NCI-H2107 treated with DMSO at 0.1 percent for 48 hours (cell line): ENCODE measurements at regions not wholly inside any gene's neighbourhood (a gene's known extent, or its start where the extent isn't known, plus 50 kb on each side); places are given as distances from the start of the nearest gene placed in this dataset.
A peak's percentile ranks its signal among the peaks of the same experiment; 100 is the strongest.

Experiments
- DNase-seq: peaks from one replicate; lab custom pipeline; 2025; ENCODE audit not compliant: unreplicated experiment; lab: John Stamatoyannopoulos, UW

DNA sequence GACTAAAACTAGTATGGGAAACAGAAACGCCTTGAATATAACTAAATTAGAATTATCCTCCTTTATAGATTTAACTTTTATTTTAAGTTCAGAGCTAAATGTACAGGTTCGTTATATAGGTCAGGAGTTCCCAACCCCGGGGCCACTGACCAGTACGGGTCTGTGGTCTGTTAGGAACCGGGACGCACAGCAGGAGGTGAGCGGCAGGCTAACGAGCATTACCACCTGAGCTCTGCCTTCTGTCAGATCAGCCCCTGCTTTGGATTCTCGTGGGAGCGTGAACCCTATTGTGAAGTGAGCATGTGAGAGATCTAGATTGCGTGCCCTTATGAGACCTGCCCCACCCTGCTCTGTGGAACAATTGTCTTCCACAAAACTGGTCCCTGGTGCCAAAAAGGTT is 51.0 kb downstream of the FAT4 start:
- no peak for DNase-seq

DNA sequence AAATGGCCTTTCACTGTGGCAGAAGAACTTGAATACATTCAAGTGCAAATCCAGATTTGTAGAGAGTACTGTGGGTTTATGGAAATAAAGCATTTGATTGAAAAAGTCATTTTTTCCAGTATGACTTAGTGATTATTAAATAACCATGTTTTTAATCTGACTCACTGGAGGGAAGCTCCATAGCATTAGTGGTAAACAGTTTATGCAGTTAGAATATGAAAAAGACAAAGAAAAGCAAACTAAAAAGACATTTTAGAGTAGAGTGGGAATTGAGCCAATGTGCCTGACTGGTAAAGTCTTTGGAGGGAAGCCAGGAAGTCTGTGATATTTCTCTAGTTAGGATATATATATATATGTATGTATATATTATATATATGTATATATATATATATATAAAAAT is 53.4 kb downstream of the FAT4 start:
- DNase-seq: no peak

DNA sequence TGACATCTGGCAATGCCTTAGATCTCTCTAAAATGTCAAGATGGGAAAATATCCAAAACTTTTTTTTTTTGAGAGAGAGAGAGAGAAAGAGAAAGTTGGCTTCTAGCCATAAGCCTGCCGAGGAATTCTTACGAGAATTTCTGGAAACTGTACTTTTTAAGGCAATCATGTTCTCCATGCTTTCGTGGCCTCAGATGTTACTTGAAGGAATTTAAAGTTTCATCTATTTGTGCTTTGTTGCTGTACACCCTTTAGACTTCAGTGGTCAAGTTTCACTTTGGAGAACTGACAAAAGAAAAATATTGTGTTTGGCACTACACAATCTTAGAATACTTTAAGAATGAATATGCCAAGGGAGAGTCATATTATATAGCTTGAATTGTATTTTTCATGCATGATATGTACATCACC is 53.9 kb downstream of the FAT4 start:
- DNase-seq: no peak

- no peak for DNase-seq
Measured at GRCh38 chr4:125369098-125369497, 54.3 kb downstream of the FAT4 start.

DNA sequence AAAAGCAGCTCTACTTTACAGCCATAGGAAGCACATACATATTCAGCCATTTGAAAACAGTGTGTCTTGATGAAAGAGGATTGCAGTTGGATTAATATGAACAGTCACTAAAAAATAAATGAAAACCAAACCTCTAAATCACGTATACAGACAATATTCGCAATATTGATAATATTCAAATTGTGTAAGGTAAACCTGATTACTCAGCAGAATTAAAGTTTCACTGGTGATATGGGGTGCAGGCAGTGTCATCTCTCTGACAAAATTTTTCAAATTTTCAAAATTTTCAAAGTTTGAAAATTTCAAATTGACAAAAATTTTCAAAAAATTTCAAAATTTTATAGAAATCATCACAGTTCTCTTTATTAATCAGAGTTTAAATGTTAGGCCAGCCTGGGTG is 55.7 kb downstream of the FAT4 start:
- DNase-seq: no peak

DNA sequence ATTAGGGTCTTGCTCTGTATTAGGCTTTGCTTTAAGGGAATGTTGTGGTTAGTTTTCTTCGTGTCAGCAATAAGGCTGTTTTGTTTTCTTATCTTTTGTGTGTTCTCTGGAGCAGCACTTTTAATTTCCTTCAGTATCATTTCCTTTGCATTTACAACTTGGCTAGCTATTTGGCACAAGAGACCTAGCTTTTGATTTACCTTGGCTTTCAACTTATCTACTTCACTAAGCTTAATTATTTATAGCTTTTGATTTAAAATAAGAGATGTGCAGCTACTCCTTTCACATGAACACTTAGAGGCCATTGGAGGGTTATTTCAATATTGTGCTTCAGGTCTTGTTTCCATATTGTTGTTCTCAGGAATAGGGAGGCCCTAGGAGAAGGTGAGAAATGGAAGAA is 68.2 kb downstream of the FAT4 start:
- no peak for DNase-seq

GRCh38 chr4:125387770-125388169 is 73.0 kb downstream of the FAT4 start:
- no peak for DNase-seq

DNA sequence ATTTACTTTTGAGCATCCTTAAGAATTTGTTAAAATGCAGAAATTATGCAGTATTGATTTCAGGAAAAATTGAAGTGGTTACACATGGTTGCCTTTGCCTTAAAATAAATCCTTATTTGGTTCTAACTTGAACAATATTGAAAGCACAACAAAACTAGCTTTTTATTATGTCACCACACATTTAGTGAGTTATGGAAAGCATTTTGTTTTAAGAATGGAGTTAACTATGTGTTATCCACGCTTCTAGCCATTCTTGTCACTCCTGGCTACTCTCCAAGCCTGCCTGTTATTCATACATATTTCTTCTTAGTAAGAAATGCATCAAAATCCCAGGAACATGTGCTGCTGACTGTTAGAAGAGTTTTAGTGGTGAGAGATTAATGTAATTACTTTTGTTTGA is 73.9 kb downstream of the FAT4 start:
- DNase-seq: no peak

DNA sequence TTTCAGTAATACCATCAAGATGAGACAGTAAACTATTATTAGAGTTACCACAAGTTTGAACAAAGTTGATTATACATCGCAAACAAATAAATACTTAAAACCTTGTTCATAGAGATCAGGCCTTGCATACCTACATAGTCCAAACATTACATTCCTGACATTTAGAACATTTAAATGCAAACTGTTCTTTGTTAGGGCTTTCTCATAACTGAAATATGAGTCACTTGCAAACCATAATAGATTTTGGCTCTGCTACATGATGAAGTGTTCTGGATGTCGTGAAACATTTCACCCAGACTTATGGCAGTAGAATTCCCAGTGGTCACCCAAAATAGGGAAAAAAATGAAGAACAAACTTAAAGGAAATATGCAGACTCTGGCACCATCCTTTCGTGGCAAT is 75.0 kb downstream of the FAT4 start:
- no peak for DNase-seq

DNA sequence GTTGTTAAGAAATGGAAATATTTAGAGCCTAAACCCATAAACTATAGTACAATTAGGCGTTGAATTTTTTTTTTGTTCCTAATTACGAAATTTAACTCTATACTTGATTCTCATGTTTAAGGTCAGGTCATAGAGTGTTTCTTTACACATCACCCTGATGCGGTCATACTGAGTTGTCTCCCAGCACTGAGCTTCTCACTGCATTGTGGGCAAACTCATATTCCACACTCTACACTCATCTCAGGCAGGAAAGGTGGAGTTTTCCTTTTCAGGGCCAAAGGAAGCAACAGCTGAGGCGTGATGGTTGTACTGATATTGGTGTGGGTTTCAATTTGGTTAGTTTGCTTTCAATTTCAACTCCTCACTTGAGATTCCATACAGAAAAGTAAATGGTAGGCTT is 75.4 kb downstream of the FAT4 start:
- no peak for DNase-seq

DNA sequence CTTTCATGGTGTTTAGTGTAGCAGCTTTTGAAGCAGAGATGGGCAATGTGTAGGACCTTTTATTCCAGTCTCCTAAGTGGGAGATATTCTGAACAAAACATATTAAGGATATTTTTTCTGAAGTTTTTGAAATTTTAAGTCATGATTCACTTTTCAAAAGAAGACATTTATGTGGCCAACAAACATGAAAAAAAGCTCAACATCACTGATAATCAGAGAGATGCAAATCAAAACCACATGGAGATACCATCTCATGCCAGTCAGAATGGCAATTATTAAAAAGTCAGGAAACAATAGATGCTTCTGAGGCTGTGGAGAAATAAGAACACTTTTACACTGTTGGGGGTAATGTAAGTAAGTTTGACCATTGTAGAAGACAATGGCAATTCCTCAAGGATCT is 76.0 kb downstream of the FAT4 start:
- DNase-seq: no peak

DNA sequence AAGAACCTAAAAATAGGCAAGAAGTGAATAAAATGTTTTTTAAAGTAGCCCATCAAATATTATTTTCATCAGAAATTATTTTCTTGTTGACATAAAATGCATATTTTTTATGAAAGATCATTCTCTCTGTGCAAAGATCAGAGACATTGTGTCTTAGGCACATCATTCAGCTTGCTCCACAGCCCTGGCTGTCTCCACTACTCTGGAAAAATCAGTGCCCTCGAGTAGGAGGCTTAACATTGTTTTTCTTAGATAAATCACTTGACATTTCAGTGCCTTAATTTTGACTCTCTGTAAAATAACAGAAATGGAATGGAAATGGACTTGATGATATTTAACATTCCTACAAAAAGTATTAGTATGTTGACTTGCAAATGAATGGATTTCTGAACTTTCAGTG is 77.9 kb downstream of the FAT4 start:
- DNase-seq: no peak

GRCh38 chr4:125393825-125394224 is 79.1 kb downstream of the FAT4 start:
- DNase-seq: no peak

DNA sequence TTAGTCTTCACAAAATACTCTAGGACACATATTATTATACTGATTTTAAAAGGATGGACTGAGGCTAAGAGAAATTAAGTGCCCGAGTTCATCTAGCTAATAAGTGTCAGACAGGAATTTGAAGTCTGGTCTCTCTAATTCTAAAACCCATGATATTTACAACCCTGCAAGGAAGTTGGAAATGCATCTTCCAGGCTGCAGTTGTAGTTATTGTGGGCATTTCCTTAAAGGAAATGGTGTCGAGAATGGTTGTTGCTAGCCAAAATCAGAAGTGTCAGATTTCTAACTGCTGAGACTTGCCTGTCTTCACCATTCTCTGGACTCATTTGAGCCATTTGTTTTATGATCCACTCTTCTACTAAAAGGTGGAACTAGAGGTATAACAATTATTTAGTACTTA is 82.5 kb downstream of the FAT4 start:
- no peak for DNase-seq

- DNase-seq: no peak
Measured at GRCh38 chr4:125398263-125399002, 83.7 kb downstream of the FAT4 start.

DNA sequence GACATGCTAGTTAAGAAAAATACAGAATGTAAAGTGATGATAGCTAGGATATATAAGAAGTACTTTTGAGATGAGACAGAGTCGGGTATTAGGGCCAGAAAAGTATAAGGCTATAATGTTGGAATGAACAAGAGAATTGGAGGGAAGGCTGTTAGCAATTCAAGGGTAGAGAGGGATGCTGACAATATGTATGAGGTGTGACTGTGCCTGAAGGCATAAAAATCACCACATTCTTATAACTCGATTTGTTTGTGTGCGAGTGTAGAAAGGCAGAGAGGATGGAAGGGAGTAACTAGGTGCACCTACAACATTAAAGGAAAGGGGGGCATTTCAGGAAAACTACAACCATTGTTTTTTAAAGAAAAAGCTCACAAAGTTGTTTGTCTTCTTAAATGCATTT is 86.0 kb downstream of the FAT4 start:
- no peak for DNase-seq

DNA sequence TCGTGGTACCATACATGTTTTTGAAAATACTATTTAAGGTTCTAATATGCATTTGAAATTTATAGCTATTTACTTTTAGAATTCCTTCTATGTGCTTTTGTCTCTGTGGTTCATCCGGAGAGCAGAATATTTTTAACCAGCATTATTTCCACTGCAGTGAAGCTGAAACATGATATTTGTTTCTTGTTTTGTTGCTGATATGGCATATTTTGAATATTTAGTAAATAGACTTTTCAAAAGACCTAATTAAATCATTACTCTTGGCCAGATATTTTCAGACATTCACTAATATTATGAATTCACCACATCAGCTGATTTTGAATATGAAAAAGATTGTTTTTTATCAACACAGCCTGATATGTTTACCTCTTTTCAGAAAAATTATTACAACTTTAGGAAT is 87.0 kb downstream of the FAT4 start:
- no peak for DNase-seq

GRCh38 chr4:125420526-125420925 is 105.8 kb downstream of the FAT4 start:
- peak; percentile 0 for DNase-seq

GRCh38 chr4:125421547-125421946 is 106.8 kb downstream of the FAT4 start:
- DNase-seq: no peak

GRCh38 chr4:125423124-125423523 is 108.4 kb downstream of the FAT4 start:
- no peak for DNase-seq

DNA sequence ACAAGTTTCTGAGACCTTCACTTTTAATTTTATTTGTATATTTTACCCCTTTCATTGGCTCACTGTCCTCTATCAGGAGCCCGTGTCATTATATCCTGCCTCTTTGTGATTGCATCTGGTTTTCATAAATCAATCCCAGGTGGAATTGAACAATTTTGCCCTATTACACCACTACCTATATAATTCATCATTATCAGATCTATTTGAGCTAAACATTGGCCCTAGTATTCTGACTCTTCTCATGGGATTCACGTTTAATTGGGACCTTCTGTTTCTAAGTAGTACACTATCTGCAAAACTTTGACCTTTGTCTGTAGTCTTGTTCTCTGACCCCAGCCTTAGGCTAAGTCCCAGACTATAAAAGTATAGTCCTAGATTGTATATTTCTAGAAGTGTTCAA is 114.1 kb downstream of the FAT4 start:
- DNase-seq: no peak

DNA sequence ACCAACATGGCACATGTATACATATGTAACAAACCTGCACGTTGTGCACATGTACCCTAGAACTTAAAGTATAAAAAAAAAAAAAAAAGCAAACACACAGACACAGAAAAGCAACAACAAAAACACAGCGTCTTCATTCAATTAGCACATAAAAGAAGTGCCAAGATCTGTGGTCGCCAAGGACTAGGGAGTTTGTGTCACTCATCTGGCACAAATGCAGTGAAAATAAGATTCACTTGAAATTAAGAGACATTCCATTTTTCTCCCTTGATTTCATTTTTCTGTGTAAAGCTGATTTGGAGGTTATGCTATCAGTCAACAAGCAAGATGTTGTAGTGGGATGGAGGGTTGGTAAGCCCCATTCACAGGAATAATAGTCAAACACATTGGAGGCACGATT is 115.3 kb downstream of the FAT4 start:
- DNase-seq: no peak

- no peak for DNase-seq
Measured at GRCh38 chr4:125432078-125432477, 117.3 kb downstream of the FAT4 start.

DNA sequence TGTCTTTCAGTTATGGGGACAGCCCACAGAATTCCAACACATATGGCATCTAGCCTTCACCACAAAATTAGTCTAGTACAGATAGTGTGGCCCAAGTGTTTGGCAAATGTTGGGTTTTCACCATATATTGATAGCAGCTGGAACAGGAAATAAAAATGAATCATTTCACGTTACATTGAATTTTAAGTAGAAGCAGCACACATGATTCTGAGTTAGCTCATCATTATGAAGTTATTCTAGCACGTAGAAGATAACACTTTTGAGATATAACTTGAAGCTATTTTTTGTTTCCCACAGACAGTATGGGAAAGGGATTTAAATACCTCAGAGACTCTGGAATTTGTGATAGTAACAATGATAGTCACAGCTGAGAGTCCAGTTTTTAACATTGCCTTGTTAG is 118.7 kb downstream of the FAT4 start:
- no peak for DNase-seq
